ENCODE measurements at regions not wholly inside any gene's neighbourhood (a gene's known extent, or its start where the extent isn't known, plus 50 kb on each side); places are given as distances from the start of the nearest gene placed in this dataset.

- Histone ChIP-seq H3K9ac (no peak overlapping the region), H3K27me3 (ENCODE audit: control insufficient read depth, insufficient read depth, low read length) (no peaks in the 10 kb centered on the region), H2AFZ (no peak overlapping the region), H3K4me2 (ENCODE audit: low read length) (no peak overlapping the region), H3K4me3 (ENCODE audit: low read depth, low read length) (no peak overlapping the region), H3K9me3 (ENCODE audit: control insufficient read depth, low read length) (no peaks in the 10 kb centered on the region), H3K36me3 (ENCODE audit: control insufficient read depth, insufficient read depth, low read length) (no peaks in the 10 kb centered on the region), H3K27ac (no peak overlapping the region), H3K79me2 (no peaks in the 10 kb centered on the region), H3K4me1 (no peaks in the 10 kb centered on the region)
- no peak for TF ChIP-seq CTCF (IDR thresholded peaks at IDR 0.05)
Observed at GRCh38 chr1:57475366-57475765, 51.5 kb upstream of the DAB1 start.

- Histone ChIP-seq H2AFZ (no peak overlapping the region), H3K36me3 (ENCODE audit: control insufficient read depth, insufficient read depth, low read length) (no peaks in the 10 kb centered on the region), H3K4me1 (no peaks in the 10 kb centered on the region), H3K9ac (no peak overlapping the region), H3K4me2 (ENCODE audit: low read length) (no peak overlapping the region), H3K27me3 (ENCODE audit: control insufficient read depth, insufficient read depth, low read length) (no peaks in the 10 kb centered on the region), H3K9me3 (ENCODE audit: control insufficient read depth, low read length) (no peaks in the 10 kb centered on the region), H3K27ac (no peak overlapping the region), H3K4me3 (ENCODE audit: low read depth, low read length) (no peak overlapping the region), H3K79me2 (no peaks in the 10 kb centered on the region)
- TF ChIP-seq CTCF (IDR thresholded peaks at IDR 0.05), result no peak
Observed at GRCh38 chr1:57474137-57474750, 50.4 kb upstream of the DAB1 start.

All from parathyroid adenoma (tissue), 2 donors.